SK-N-MC (cell line): ENCODE measurements at regions not wholly inside any gene's neighbourhood (a gene's known extent, or its start where the extent isn't known, plus 50 kb on each side); places are given as distances from the start of the nearest gene placed in this dataset.

Experiments used
- EZH2 ChIP-seq: fragments of 200-600 bp; sonication (generic); IDR thresholded peaks from one replicate; pipeline ENCODE4 v1.6.1; 2017; ENCODE audit warnings: antibody characterized with exemption
- POLR2AphosphoS5 ChIP-seq: IDR thresholded peaks from 2 replicates; pipeline ENCODE4 v1.6.1; 2012; ENCODE audit warnings: mild to moderate bottlenecking, low read depth, low read length, borderline replicate concordance

DNA sequence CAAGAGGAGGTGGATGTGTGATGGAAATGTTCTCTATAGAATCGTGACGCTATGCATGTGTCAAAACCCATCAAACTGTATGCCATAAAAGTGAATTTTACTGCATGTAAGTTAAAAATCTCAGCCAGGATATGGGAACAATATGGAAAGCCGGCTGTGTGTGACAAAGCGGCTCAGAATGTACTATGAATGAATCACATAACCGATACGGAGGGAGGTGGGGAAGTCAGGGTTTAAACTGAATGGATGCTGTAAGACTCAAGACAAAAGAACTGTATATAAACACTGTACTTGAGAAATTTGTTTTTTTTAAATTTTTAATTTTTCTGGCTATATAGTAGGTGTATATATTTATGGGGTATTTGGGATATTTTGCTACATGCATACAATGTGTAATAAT, 111.6 kb upstream of the PDE4B start:
- TF ChIP-seq EZH2 = no peak
- no peak for TF ChIP-seq POLR2AphosphoS5
